K562 (cell line): ENCODE measurements at regions not wholly inside any gene's neighbourhood (a gene's known extent, or its start where the extent isn't known, plus 50 kb on each side); places are given as distances from the start of the nearest gene placed in this dataset.

Source experiments
- CREM ChIP-seq: IDR thresholded peaks from 2 replicates; pipeline ENCODE4 v1.6.1; 2014; ENCODE audit warnings: antibody characterized with exemption, low read depth
- DPF2 ChIP-seq: fragments of 450-650 bp; IDR thresholded peaks from 2 replicates; pipeline ENCODE4 v1.6.1; 2016
- ILF3 ChIP-seq: fragments of 450-650 bp; IDR thresholded peaks from 2 replicates; pipeline ENCODE4 v1.6.1; 2018; ENCODE audit warnings: antibody characterized with exemption, mild to moderate bottlenecking, moderate library complexity, borderline replicate concordance
- MEIS2 ChIP-seq: fragments of 450-650 bp; IDR thresholded peaks from 2 replicates; pipeline ENCODE4 v1.6.1; 2014; ENCODE audit warnings: mild to moderate bottlenecking; ENCODE audit not compliant: partially characterized antibody
- MGA ChIP-seq: fragments of 450-650 bp; IDR thresholded peaks from 2 replicates; pipeline ENCODE4 v1.6.1; 2016; ENCODE audit warnings: mild to moderate bottlenecking, moderate library complexity
- SMARCA4 ChIP-seq: fragments of 450-650 bp; IDR thresholded peaks from 2 replicates; pipeline ENCODE4 v1.6.1; 2016
- SP2 ChIP-seq: IDR thresholded peaks from 2 replicates; pipeline ENCODE4 v1.6.1; 2011; ENCODE audit warnings: mild to moderate bottlenecking, low read depth, low read length, moderate library complexity; ENCODE audit not compliant: poor library complexity, severe bottlenecking; ENCODE audit errors: extremely low read depth
- TAL1 ChIP-seq: fragments of 450-650 bp; IDR thresholded peaks from 2 replicates; pipeline ENCODE4 v1.6.1; 2016; ENCODE audit warnings: mild to moderate bottlenecking
- TOE1 ChIP-seq, 2 experiments: fragments of 450-650 bp in 1 of 2; sonication (generic) in 1 of 2; formaldehyde crosslinking in 1 of 2; IDR thresholded peaks; 2 replicates each; pipeline versions ENCODE4 v1.7.1 to v1.8.0; 2016 to 2022; ENCODE audit warnings: borderline replicate concordance in 2 of 2, mild to moderate bottlenecking in 2 of 2, antibody characterized with exemption in 1 of 2, inconsistent platforms in 1 of 2, low read depth in 1 of 2, missing genetic modification reagents in 1 of 2, moderate library complexity in 1 of 2
- ZNF431 ChIP-seq: sonication (generic); formaldehyde crosslinking; IDR thresholded peaks from 2 replicates; pipeline ENCODE4 v1.8.0; 2022; ENCODE audit warnings: mild to moderate bottlenecking, missing genetic modification reagents

- no peak for TF ChIP-seq MGA
- TF ChIP-seq DPF2 = peak; percentile 93
- peak; percentile 36 for TF ChIP-seq MEIS2
- peak; percentile 94 for TF ChIP-seq SMARCA4
- TF ChIP-seq TAL1 = peak; percentile 46
- TF ChIP-seq CREM = peak; percentile 39; the same call in 1 of the 2 replicates
- no peak for TF ChIP-seq ILF3
- no peak for TF ChIP-seq SP2
- no peak for TF ChIP-seq ZNF431
- no peak for TF ChIP-seq TOE1 (IDR thresholded peaks at IDR 0.05; ENCODE audit: borderline replicate concordance)
- no peak for TF ChIP-seq TOE1 (CRISPR knock-in tag; IDR thresholded peaks at IDR 0.05; ENCODE audit: borderline replicate concordance, low read depth)
Measured at GRCh38 chr5:135246923-135247795, 151.9 kb downstream of the MACROH2A1 start (continued).
